HG03342 (cell line): ENCODE measurements at regions not wholly inside any gene's neighbourhood (a gene's known extent, or its start where the extent isn't known, plus 50 kb on each side); places are given as distances from the start of the nearest gene placed in this dataset.
"Not testable (repeated sequence)": the region's sequence is repeated elsewhere in the genome, so short reads cannot be mapped to it uniquely, and the experiment has no call there.

Experiments
- ATAC-seq: cut with Tn5 transposase; IDR thresholded peaks from one replicate; pipeline ENCODE4 v1.9.1; 2021; ENCODE audit warnings: mild to moderate bottlenecking, moderate library complexity; ENCODE audit not compliant: unreplicated experiment

GRCh38 chr4:110424144-110424543 is 51.8 kb upstream of the ENPEP start:
- no peak for ATAC-seq

- no peak for ATAC-seq
Measured at GRCh38 chr4:110418641-110419040, 57.3 kb upstream of the ENPEP start.

GRCh38 chr4:110417136-110417535 is 58.8 kb upstream of the ENPEP start:
- ATAC-seq: no peak

- ATAC-seq: no peak
Measured at GRCh38 chr4:110415478-110415877, 60.5 kb upstream of the ENPEP start.

- no peak for ATAC-seq
Measured at GRCh38 chr4:110415041-110415440, 60.9 kb upstream of the ENPEP start.

- no peak for ATAC-seq
Measured at GRCh38 chr4:110414561-110414920, 61.4 kb upstream of the ENPEP start.

- not testable (repeated sequence) for ATAC-seq
Measured at GRCh38 chr4:110413807-110414560, 62.0 kb upstream of the ENPEP start.

GRCh38 chr4:110412354-110413065 is 63.4 kb upstream of the ENPEP start:
- ATAC-seq: no peak

- no peak for ATAC-seq
Measured at GRCh38 chr4:110411574-110412011, 64.4 kb upstream of the ENPEP start.

GRCh38 chr4:110410853-110411573 is 64.9 kb upstream of the ENPEP start:
- not testable (repeated sequence) for ATAC-seq

- ATAC-seq: no peak
Measured at GRCh38 chr4:110400086-110400485, 75.9 kb upstream of the ENPEP start.

- ATAC-seq: not testable (repeated sequence)
Measured at GRCh38 chr4:110399046-110399445, 76.9 kb upstream of the ENPEP start.

- no peak for ATAC-seq
Measured at GRCh38 chr4:110396963-110397362, 79.0 kb upstream of the ENPEP start.

- ATAC-seq: no peak
Measured at GRCh38 chr4:110395421-110395820, 80.5 kb upstream of the ENPEP start.

GRCh38 chr4:110394871-110395270 is 81.1 kb upstream of the ENPEP start:
- no peak for ATAC-seq

- no peak for ATAC-seq
Measured at GRCh38 chr4:110381784-110382183, 94.2 kb upstream of the ENPEP start.

- no peak for ATAC-seq
Measured at GRCh38 chr4:110372485-110372884, 103.5 kb upstream of the ENPEP start.

- ATAC-seq: no peak
Measured at GRCh38 chr4:110371016-110371770, 104.8 kb upstream of the ENPEP start.

GRCh38 chr4:110368409-110368808 is 107.5 kb upstream of the ENPEP start:
- ATAC-seq: no peak

- no peak for ATAC-seq
Measured at GRCh38 chr4:110367156-110367555, 108.8 kb upstream of the ENPEP start.

GRCh38 chr4:110365761-110366160 is 110.2 kb upstream of the ENPEP start:
- ATAC-seq: no peak
